ENCODE measurements at regions not wholly inside any gene's neighbourhood (a gene's known extent, or its start where the extent isn't known, plus 50 kb on each side); places are given as distances from the start of the nearest gene placed in this dataset.
"Not testable (repeated sequence)": the region's sequence is repeated elsewhere in the genome, so short reads cannot be mapped to it uniquely, and the experiment has no call there.

DNA sequence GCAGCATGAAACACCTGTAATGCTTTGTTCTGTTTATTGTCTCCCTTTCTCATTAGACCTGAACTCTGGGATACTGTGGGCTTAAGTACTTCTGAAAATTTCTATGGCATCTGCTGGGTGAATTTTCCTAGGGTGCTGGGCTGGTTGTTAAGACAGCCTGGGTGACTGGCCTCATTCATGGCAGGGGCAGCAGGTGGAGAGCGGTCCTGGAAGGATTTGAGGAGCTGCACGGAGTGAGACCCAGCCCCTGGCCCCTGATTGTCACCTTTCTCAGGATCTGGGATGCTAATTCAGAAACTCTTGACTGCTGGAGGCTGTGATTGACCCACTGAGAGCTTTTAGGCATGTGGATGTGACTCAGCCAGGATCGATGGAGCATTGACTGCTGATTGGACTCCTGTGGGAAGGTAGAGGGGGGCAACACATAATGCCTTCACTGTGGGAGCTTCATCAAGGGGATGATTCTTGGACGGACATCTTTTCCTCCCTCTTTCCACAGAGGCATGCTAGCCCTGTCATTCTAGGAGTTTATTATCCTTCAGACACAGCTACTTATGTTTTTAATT, 252.0 kb downstream of the GOLGA6L6 start:
- not testable (repeated sequence) for TF ChIP-seq CTCF (conservative IDR thresholded peaks at IDR 0.05; ENCODE audit: low read depth, low read length); RAD21 (IDR thresholded peaks at IDR 0.05; ENCODE audit: low read length); POLR2A (IDR thresholded peaks at IDR 0.05; ENCODE audit: low read depth, low read length); FOS (IDR thresholded peaks at IDR 0.05; ENCODE audit: low read depth, low read length); RFX5 (IDR thresholded peaks at IDR 0.05; ENCODE audit: low read depth, low read length); RCOR1 (IDR thresholded peaks at IDR 0.05; ENCODE audit: insufficient replicate concordance, low read length)
